Neural cell (in vitro differentiated cells): ENCODE measurements at regions not wholly inside any gene's neighbourhood (a gene's known extent, or its start where the extent isn't known, plus 50 kb on each side); places are given as distances from the start of the nearest gene placed in this dataset.

Experiments
- CTCF ChIP-seq: fragments of 450-650 bp; IDR thresholded peaks from 2 replicates; pipeline ENCODE4 v1.5.1; 2014; ENCODE audit warnings: antibody characterized with exemption, mild to moderate bottlenecking, moderate library complexity; ENCODE audit not compliant: poor library complexity, severe bottlenecking
- EZH2 ChIP-seq: fragments of 200-600, 300-800 bp; shearing (Covaris generic), sonication (generic); IDR thresholded peaks from 2 replicates; pipeline ENCODE4 v1.6.1; 2014; ENCODE audit warnings: antibody characterized with exemption, low read length, borderline replicate concordance, mild to moderate bottlenecking; ENCODE audit not compliant: insufficient read depth, poor library complexity, severe bottlenecking
- POLR2AphosphoS5 ChIP-seq: IDR thresholded peaks from 2 replicates; pipeline ENCODE4 v1.6.1; 2012
- RAD21 ChIP-seq: fragments of 450-650 bp; conservative IDR thresholded peaks from 2 replicates; pipeline ENCODE4 v1.6.1; 2014; ENCODE audit warnings: antibody characterized with exemption, mild to moderate bottlenecking, moderate library complexity
- TAF1 ChIP-seq: IDR thresholded peaks from 2 replicates; pipeline ENCODE4 v1.6.1; 2012; ENCODE audit warnings: low read depth

GRCh38 chr13:39840201-39840600 is 184.7 kb downstream of the COG6 start:
- TF ChIP-seq CTCF = no peak
- TF ChIP-seq POLR2AphosphoS5 = no peak
- no peak for TF ChIP-seq EZH2
- no peak for TF ChIP-seq RAD21
- no peak for TF ChIP-seq TAF1
